HFF-Myc (cell line): ENCODE measurements at regions not wholly inside any gene's neighbourhood (a gene's known extent, or its start where the extent isn't known, plus 50 kb on each side); places are given as distances from the start of the nearest gene placed in this dataset.
A peak's percentile ranks its signal among the peaks of the same experiment; 100 is the strongest.

Experiments used
- DNase-seq: peaks from one replicate; pipeline ENCODE4 v3.0.0-alpha.2; 2011; ENCODE audit warnings: low read depth; ENCODE audit errors: extremely low read depth
- H3K4me3 ChIP-seq: replicated peaks from 2 replicates; pipeline ENCODE4 v1.5.1; 2011; ENCODE audit warnings: low read depth, mild to moderate bottlenecking, control low read depth, low read length
- CTCF ChIP-seq: IDR thresholded peaks from 2 replicates; pipeline ENCODE4 v1.5.1; 2012; ENCODE audit warnings: mild to moderate bottlenecking, low read depth, low read length, control low read depth; ENCODE audit errors: missing control alignments

GRCh38 chr13:97567510-97568243, 133.7 kb downstream of the RAP2A start:
- H3K4me3 ChIP-seq = no peak overlapping the region
- no peak for TF ChIP-seq CTCF
- DNase-seq = no peak

GRCh38 chr13:97568850-97569249, 134.9 kb downstream of the RAP2A start:
- DNase-seq = no peak
- TF ChIP-seq CTCF = no peak
- no peak overlapping the region for H3K4me3 ChIP-seq

- TF ChIP-seq CTCF = no peak
- no peak overlapping the region for H3K4me3 ChIP-seq
- no peak for DNase-seq
Observed at GRCh38 chr13:97569841-97570240, 135.9 kb downstream of the RAP2A start.

- TF ChIP-seq CTCF = no peak
- DNase-seq = no peak
- no peak overlapping the region for H3K4me3 ChIP-seq
Observed at GRCh38 chr13:97570442-97570841, 136.5 kb downstream of the RAP2A start.

- no peak for TF ChIP-seq CTCF
- no peak overlapping the region for H3K4me3 ChIP-seq
- no peak for DNase-seq
Observed at GRCh38 chr13:97573011-97573410, 139.0 kb downstream of the RAP2A start.

- no peak overlapping the region for H3K4me3 ChIP-seq
- peak; percentile 33 for TF ChIP-seq CTCF
- DNase-seq = no peak
Observed at GRCh38 chr13:97574926-97575325, 141.0 kb downstream of the RAP2A start.

GRCh38 chr13:97577026-97577425, 143.1 kb downstream of the RAP2A start:
- H3K4me3 ChIP-seq = no peak overlapping the region
- DNase-seq = no peak
- no peak for TF ChIP-seq CTCF
